ENCODE measurements at regions not wholly inside any gene's neighbourhood (a gene's known extent, or its start where the extent isn't known, plus 50 kb on each side); places are given as distances from the start of the nearest gene placed in this dataset.
A peak's percentile ranks its signal among the peaks of the same experiment; 100 is the strongest.

DNA sequence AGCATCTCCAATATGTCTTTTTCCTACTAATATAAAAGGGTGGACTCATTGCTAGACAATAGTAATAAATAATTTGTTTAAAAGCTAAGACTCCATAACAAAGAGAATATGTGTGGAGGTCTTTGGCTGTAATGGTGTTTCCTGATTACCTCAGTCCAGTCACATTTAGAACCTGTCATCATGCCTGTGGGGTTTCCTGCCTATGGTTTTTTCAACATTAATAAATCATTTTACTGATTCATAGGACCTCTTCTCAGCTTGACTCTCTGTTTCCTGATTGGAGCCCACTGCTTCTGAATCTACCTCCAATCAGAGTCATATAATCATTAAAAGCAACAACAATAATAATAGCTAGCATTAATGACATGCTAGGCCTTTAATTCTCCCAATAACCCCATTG is 52.4 kb upstream of the GNAI1 start:
- no peak overlapping the region for H3K27ac ChIP-seq
- TF ChIP-seq, protein P1, sequence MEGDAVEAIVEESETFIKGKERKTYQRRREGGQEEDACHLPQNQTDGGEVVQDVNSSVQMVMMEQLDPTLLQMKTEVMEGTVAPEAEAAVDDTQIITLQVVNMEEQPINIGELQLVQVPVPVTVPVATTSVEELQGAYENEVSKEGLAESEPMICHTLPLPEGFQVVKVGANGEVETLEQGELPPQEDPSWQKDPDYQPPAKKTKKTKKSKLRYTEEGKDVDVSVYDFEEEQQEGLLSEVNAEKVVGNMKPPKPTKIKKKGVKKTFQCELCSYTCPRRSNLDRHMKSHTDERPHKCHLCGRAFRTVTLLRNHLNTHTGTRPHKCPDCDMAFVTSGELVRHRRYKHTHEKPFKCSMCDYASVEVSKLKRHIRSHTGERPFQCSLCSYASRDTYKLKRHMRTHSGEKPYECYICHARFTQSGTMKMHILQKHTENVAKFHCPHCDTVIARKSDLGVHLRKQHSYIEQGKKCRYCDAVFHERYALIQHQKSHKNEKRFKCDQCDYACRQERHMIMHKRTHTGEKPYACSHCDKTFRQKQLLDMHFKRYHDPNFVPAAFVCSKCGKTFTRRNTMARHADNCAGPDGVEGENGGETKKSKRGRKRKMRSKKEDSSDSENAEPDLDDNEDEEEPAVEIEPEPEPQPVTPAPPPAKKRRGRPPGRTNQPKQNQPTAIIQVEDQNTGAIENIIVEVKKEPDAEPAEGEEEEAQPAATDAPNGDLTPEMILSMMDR (conservative IDR thresholded peaks at IDR 0.05): no peak

DNA sequence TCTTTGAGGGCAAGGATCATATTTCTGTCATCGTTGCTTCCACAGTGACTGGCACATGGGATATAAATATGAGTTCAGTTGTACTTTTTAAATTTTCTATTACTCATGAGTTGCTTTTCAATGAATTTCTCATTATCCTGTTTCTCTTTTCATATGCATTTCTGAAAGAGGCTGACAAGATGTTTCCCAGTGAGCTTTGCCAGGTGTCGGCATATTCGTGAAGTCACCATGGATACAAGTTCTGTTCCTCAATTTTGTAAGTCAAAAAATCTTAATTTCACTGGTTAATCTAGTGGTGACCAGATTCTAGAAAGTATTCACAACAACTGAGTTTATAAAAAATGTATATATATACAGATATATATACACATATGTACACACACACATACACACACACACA is 55.7 kb upstream of the GNAI1 start:
- peak overlapping the region; percentile 43 for H3K27ac ChIP-seq
- TF ChIP-seq, protein P1 (conservative IDR thresholded peaks at IDR 0.05): no peak

DNA sequence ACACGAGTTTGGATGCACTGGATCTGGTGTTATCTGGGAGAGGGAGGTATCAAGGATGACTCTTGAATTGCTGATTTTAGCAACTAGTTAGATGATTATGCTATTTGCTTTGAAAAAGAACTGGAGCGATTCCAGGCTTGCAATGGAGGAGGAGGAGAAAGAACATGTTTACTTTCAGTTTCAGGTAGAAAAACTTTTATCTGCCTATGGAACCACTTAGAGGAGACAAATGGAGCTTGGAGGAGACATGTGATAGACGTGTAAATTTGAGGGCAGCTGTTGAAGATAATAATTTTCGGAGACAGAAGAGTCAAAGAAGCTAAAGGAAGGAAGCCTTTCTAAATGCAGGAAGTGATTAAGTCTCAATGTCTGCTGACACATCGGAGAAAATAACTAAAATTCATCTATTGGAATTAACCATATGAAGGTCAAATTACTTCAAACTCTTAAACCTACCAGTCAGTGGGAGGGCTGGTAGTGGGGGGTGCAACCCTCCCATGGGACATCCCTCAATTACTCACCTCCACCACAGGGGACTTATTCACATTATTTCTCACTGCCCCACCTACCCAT is 56.4 kb upstream of the GNAI1 start:
- H3K27ac ChIP-seq: peak overlapping the region; percentile 43
- TF ChIP-seq, protein P1 (conservative IDR thresholded peaks at IDR 0.05): no peak

DNA sequence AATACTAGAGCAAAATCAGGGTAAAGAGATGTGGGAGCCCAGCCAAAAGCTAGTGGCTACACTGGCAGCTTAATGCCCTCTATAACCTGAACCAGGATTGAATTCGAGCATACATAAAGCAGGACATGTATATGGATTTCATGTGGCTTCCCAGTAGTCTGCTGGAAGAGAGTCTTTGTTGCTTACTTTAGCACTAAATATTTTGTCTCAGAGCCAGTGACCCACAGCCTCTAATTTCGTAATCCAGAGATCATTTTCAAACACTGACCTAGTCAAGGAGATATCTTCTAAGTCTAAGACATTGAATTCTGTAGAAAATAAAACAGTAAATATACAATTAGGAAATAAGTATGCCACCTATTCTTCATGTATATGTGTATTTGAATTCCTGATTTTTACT is 64.2 kb upstream of the GNAI1 start:
- TF ChIP-seq, protein P1 (conservative IDR thresholded peaks at IDR 0.05): no peak
- H3K27ac ChIP-seq: no peak overlapping the region

GRCh38 chr7:80066639-80067038 is 68.0 kb upstream of the GNAI1 start:
- no peak overlapping the region for H3K27ac ChIP-seq
- TF ChIP-seq, protein P1 (conservative IDR thresholded peaks at IDR 0.05): no peak

- TF ChIP-seq, protein P1 (conservative IDR thresholded peaks at IDR 0.05): no peak
- no peak overlapping the region for H3K27ac ChIP-seq
Observed at GRCh38 chr7:80063834-80064233, 70.8 kb upstream of the GNAI1 start.

- TF ChIP-seq, protein P1 (conservative IDR thresholded peaks at IDR 0.05): peak; percentile 75
- no peak overlapping the region for H3K27ac ChIP-seq
Observed at GRCh38 chr7:80060218-80060806, 74.3 kb upstream of the GNAI1 start.
